CD8-positive, alpha-beta memory T cell (primary cell): ENCODE measurements at regions not wholly inside any gene's neighbourhood (a gene's known extent, or its start where the extent isn't known, plus 50 kb on each side); places are given as distances from the start of the nearest gene placed in this dataset.
A peak's percentile ranks its signal among the peaks of the same experiment; 100 is the strongest.
"Not testable (repeated sequence)": the region's sequence is repeated elsewhere in the genome, so short reads cannot be mapped to it uniquely, and the experiment has no call there.

Experiments used
- CTCF ChIA-PET: fragments of 350-600 bp; sonication (Branson Sonifier 250); formaldehyde crosslinking; loops from one replicate; lab custom pipeline; 2021; ENCODE audit warnings: antibody characterized with exemption; lab: Charles Lee
- POLR2A ChIA-PET: fragments of 350-600 bp; sonication (Branson Sonifier 250); formaldehyde crosslinking; loops from one replicate; lab custom pipeline; 2021; ENCODE audit warnings: antibody characterized with exemption; lab: Charles Lee
- DNase-seq, 5 donors: peaks; one replicate each; pipeline versions ENCODE4 v3.0.0 to v3.0.0-alpha.2; 2020 to 2022; ENCODE audit warnings: mixed read lengths in 1 of 5
- H3K27ac ChIP-seq: one replicate; pipeline ENCODE4 v1.7.0; 2013; ENCODE audit warnings: low read depth, mild to moderate bottlenecking, low read length, moderate library complexity
- H3K27me3 ChIP-seq: 2 replicates; pipeline ENCODE4 v1.7.0; 2013; ENCODE audit warnings: low read length, mild to moderate bottlenecking; ENCODE audit not compliant: insufficient read depth, poor library complexity, severe bottlenecking
- H3K36me3 ChIP-seq: 2 replicates; pipeline ENCODE4 v1.7.0; 2013; ENCODE audit warnings: mild to moderate bottlenecking, low read length, moderate library complexity; ENCODE audit not compliant: insufficient read depth
- H3K4me1 ChIP-seq: 2 replicates; pipeline ENCODE4 v1.7.0; 2013; ENCODE audit warnings: mild to moderate bottlenecking, low read length, moderate library complexity; ENCODE audit not compliant: insufficient read depth
- H3K4me3 ChIP-seq: 2 replicates; pipeline ENCODE4 v1.7.0; 2013; ENCODE audit warnings: mild to moderate bottlenecking, low read length
- H3K9me3 ChIP-seq: 2 replicates; pipeline ENCODE4 v1.7.0; 2013; ENCODE audit warnings: mild to moderate bottlenecking, low read length
- H3K27ac Mint-ChIP-seq, 8 donors: one replicate each; pipeline ENCODE4 v1.8.0; 2020 to 2021; ENCODE audit warnings: mixed read lengths in 8 of 8, mild to moderate bottlenecking in 6 of 8, inconsistent platforms in 3 of 8, moderate library complexity in 3 of 8
- H3K27me3 Mint-ChIP-seq, 2 donors: one replicate each; pipeline ENCODE4 v1.8.0; 2020 to 2021; ENCODE audit warnings: mixed read lengths in 2 of 2, mild to moderate bottlenecking in 1 of 2, moderate library complexity in 1 of 2
- H3K36me3 Mint-ChIP-seq, 3 donors: one replicate each; pipeline ENCODE4 v1.8.0; 2020 to 2021; ENCODE audit warnings: mixed read lengths in 3 of 3, inconsistent platforms in 1 of 3, mild to moderate bottlenecking in 1 of 3
- H3K4me1 Mint-ChIP-seq, 3 donors: one replicate each; pipeline ENCODE4 v1.8.0; 2020 to 2021; ENCODE audit warnings: mixed read lengths in 3 of 3, inconsistent platforms in 1 of 3, mild to moderate bottlenecking in 1 of 3
- H3K4me3 Mint-ChIP-seq, 7 donors: one replicate each; pipeline ENCODE4 v1.8.0; 2020 to 2021; ENCODE audit warnings: mixed read lengths in 7 of 7, mild to moderate bottlenecking in 6 of 7, moderate library complexity in 4 of 7, inconsistent platforms in 2 of 7
- H3K9me3 Mint-ChIP-seq, 5 donors: one replicate each; pipeline ENCODE4 v1.8.0; 2020 to 2022; ENCODE audit warnings: mixed read lengths in 5 of 5, mild to moderate bottlenecking in 3 of 5, moderate library complexity in 2 of 5, inconsistent platforms in 1 of 5

DNA sequence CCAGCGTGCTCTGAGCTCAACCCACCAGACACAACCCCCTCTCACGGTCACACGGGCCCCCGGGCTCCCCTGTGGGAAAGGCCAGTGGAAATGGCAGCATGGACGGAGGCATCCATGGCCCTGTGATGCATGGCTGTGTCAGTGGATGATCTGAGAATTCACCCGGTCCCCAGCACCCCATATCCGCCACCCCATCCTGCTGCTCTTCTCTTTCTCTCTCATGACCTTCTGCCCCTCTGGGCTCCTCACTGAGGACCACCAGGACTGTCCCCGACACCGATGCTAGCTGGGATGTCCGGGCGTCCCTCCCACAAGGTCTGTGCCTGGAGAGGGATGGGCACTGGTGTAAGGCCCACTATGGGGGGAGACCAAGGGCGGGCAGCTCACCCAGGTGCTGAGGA, 282.2 kb downstream of the ADGRD1 start:
- no peak overlapping the region for H3K27ac ChIP-seq
- ChIA-PET CTCF (no interaction called here), POLR2A (no interaction called here)
- Mint-ChIP-seq H3K27ac (no peak overlapping the region), H3K4me1 (no peaks in the 10 kb centered on the region), H3K36me3 (no peaks in the 10 kb centered on the region), H3K27me3 (peaks cover 2 to 19% of the 10 kb centered on the region in 2 donors), H3K4me3 (no peak overlapping the region), H3K9me3 (no peaks in the 10 kb centered on the region)
- no peak overlapping the region for H3K4me3 ChIP-seq
- H3K4me1 ChIP-seq = no peaks in the 10 kb centered on the region
- DNase-seq = no peak
- H3K27me3 ChIP-seq = no peaks in the 10 kb centered on the region
- H3K36me3 ChIP-seq = no peaks in the 10 kb centered on the region
- no peaks in the 10 kb centered on the region for H3K9me3 ChIP-seq

DNA sequence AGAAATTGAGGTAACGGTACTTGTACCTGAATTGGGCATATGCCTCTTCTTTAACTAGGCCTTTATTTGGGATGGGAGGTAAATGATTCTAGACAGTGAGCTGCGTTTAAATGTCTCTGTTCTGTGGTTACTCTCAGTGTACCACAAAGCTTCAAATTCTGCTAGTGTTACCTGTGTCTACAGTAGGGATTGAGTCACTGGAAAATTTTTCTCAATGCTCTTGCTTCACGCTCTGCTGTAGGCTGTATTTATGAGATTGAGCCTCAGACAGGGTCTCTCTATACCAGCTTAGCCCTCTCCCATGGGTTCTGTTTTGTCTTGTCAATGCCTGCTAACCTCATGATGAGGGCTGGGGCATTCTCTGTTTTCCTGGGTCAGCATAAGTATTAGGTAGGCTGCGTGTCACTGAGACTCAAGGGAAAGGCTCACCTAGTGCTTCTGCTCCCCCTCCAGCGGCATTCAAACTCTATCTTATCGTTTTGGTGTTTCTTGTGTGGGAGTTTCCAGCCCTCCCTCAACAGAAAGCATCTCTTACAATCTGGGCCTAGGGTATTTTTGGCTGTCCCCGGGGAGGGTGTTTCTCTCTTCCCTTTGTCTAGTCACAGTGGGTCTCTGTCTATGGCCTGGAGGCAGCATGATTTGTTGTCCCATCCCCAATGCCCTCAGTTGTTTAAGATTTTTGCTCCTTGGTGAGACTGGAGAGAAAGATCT, 285.8 kb downstream of the ADGRD1 start:
- H3K27me3 Mint-ChIP-seq = peaks cover 0 to 12% of the 10 kb centered on the region in 2 donors
- H3K4me3 Mint-ChIP-seq = no peak overlapping the region
- no peak overlapping the region for H3K27ac Mint-ChIP-seq
- Histone ChIP-seq H3K36me3 (no peaks in the 10 kb centered on the region), H3K4me1 (no peaks in the 10 kb centered on the region), H3K27ac (no peak overlapping the region), H3K27me3 (no peaks in the 10 kb centered on the region), H3K4me3 (no peak overlapping the region), H3K9me3 (no peaks in the 10 kb centered on the region)
- H3K4me1 Mint-ChIP-seq = no peaks in the 10 kb centered on the region
- CTCF ChIA-PET = no interaction called here
- POLR2A ChIA-PET = no interaction called here
- peaks cover 0 to 4% (median 0%) of the 10 kb centered on the region in 5 donors for H3K9me3 Mint-ChIP-seq
- H3K36me3 Mint-ChIP-seq = no peaks in the 10 kb centered on the region
- no peak for DNase-seq

GRCh38 chr12:131241517-131241916, 287.8 kb downstream of the ADGRD1 start:
- ChIA-PET POLR2A (no interaction called here), CTCF (no interaction called here)
- Histone ChIP-seq H3K27ac (no peak overlapping the region), H3K9me3 (no peaks in the 10 kb centered on the region), H3K27me3 (no peaks in the 10 kb centered on the region), H3K4me3 (no peak overlapping the region), H3K36me3 (no peaks in the 10 kb centered on the region), H3K4me1 (no peaks in the 10 kb centered on the region)
- Mint-ChIP-seq H3K36me3 (no peaks in the 10 kb centered on the region), H3K27ac (no peak overlapping the region), H3K9me3 (peaks cover 0 to 4% (median 0%) of the 10 kb centered on the region in 5 donors), H3K27me3 (peaks cover 0 to 9% of the 10 kb centered on the region in 2 donors), H3K4me1 (no peaks in the 10 kb centered on the region), H3K4me3 (no peak overlapping the region)
- no peak for DNase-seq

GRCh38 chr12:131242741-131243496, 289.2 kb downstream of the ADGRD1 start:
- H3K4me3 ChIP-seq = no peak overlapping the region
- POLR2A ChIA-PET = no interaction called here
- no peaks in the 10 kb centered on the region for H3K27me3 ChIP-seq
- H3K4me1 ChIP-seq = no peaks in the 10 kb centered on the region
- CTCF ChIA-PET = no interaction called here
- no peak overlapping the region for H3K27ac Mint-ChIP-seq
- DNase-seq = no peak
- H3K27me3 Mint-ChIP-seq = peaks cover 0 to 4% of the 10 kb centered on the region in 2 donors
- no peaks in the 10 kb centered on the region for H3K9me3 ChIP-seq
- H3K4me3 Mint-ChIP-seq = no peak overlapping the region
- H3K36me3 Mint-ChIP-seq = no peaks in the 10 kb centered on the region
- H3K4me1 Mint-ChIP-seq = no peaks in the 10 kb centered on the region
- no peak overlapping the region for H3K27ac ChIP-seq
- H3K9me3 Mint-ChIP-seq = peaks cover 0 to 4% (median 0%) of the 10 kb centered on the region in 5 donors
- H3K36me3 ChIP-seq = no peaks in the 10 kb centered on the region

DNA sequence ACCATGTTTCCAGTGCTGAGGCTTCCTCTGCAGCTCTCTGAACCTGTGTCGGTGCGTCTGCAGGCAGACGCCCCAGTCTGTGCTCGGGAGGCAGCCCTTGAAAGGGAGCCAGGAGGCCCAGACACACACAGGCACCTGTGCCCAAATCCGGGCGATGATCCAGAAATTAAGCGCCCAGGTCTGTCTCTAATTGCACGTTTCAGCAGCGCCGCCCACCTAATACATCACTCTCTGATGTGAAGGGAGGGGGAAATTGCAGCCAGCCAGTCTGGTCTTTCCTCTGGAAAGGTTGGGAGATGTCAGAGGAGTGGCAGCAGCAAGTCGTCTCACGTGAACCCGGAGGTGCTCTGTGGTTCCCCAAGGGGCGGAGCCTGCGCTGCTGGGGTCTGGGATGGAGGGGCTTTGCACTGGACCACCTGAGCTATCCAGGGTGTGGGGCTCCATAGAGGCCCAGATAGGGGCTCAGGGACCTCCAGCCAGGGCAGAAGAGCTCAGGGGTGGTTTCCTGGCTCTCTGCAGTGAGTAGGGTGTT, 290.5 kb downstream of the ADGRD1 start:
- CTCF ChIA-PET, H3K36me3 ChIP-seq, H3K4me1 ChIP-seq, H3K27ac Mint-ChIP-seq, H3K27ac ChIP-seq, H3K4me1 Mint-ChIP-seq, H3K9me3 Mint-ChIP-seq, POLR2A ChIA-PET, H3K4me3 ChIP-seq, H3K27me3 Mint-ChIP-seq, H3K9me3 ChIP-seq, H3K4me3 Mint-ChIP-seq, H3K36me3 Mint-ChIP-seq, DNase-seq, H3K27me3 ChIP-seq: not testable (repeated sequence)

GRCh38 chr12:131245161-131245560, 291.5 kb downstream of the ADGRD1 start:
- H3K36me3 ChIP-seq, H3K4me1 ChIP-seq, H3K27ac ChIP-seq, H3K9me3 ChIP-seq, CTCF ChIA-PET, H3K27me3 Mint-ChIP-seq, H3K27me3 ChIP-seq, H3K36me3 Mint-ChIP-seq, POLR2A ChIA-PET, H3K4me1 Mint-ChIP-seq, H3K9me3 Mint-ChIP-seq, H3K4me3 Mint-ChIP-seq, H3K4me3 ChIP-seq, H3K27ac Mint-ChIP-seq: not testable (repeated sequence)
- peak in 1 of 5 donors; percentile 38 for DNase-seq

- H3K27me3 Mint-ChIP-seq = peaks cover 4% of the 10 kb centered on the region in 2 donors
- no peaks in the 10 kb centered on the region for H3K4me1 ChIP-seq
- no peaks in the 10 kb centered on the region for H3K4me1 Mint-ChIP-seq
- ChIA-PET POLR2A (no interaction called here), CTCF (no interaction called here)
- no peak overlapping the region for H3K4me3 Mint-ChIP-seq
- H3K9me3 ChIP-seq = no peaks in the 10 kb centered on the region
- no peaks in the 10 kb centered on the region for H3K27me3 ChIP-seq
- H3K36me3 Mint-ChIP-seq = no peaks in the 10 kb centered on the region
- H3K27ac ChIP-seq = no peak overlapping the region
- no peaks in the 10 kb centered on the region for H3K36me3 ChIP-seq
- DNase-seq = peak in 1 of 5 donors; percentile 26
- H3K4me3 ChIP-seq = no peak overlapping the region
- H3K27ac Mint-ChIP-seq = no peak overlapping the region
- peaks cover 0 to 4% (median 0%) of the 10 kb centered on the region in 5 donors for H3K9me3 Mint-ChIP-seq
Measured at GRCh38 chr12:131245564-131246355, 292.1 kb downstream of the ADGRD1 start.
